Kidney (tissue), 13 donors: ENCODE measurements at regions not wholly inside any gene's neighbourhood (a gene's known extent, or its start where the extent isn't known, plus 50 kb on each side); places are given as distances from the start of the nearest gene placed in this dataset.

ENCODE experiments used
- DNase-seq, 5 donors: peaks; one replicate each; pipeline ENCODE4 v3.0.0-alpha.2; 2013 to 2020
- FAIRE-seq: peaks from 2 replicates; lab custom pipeline; 2012; peaks lifted over from hg19 to GRCh38; lab: Jason Lieb, UNC
- H3K27ac ChIP-seq, 2 donors: one replicate each; pipeline ENCODE4 v1.7.0; 2013; ENCODE audit warnings: low read depth in 2 of 2, low read length in 2 of 2, inconsistent platforms in 1 of 2
- H3K27me3 ChIP-seq: one replicate; pipeline ENCODE4 v1.7.1; 2013; ENCODE audit warnings: low read length, inconsistent platforms; ENCODE audit not compliant: control insufficient read depth, insufficient read depth
- H3K36me3 ChIP-seq, 3 donors: one replicate each; pipeline versions ENCODE4 v1.7.0 to v1.7.1; 2013; ENCODE audit warnings: low read length in 3 of 3, control low read depth in 1 of 3, inconsistent platforms in 1 of 3; ENCODE audit not compliant: insufficient read depth in 3 of 3, control insufficient read depth in 2 of 3
- H3K4me1 ChIP-seq, 3 donors: one replicate each; pipeline versions ENCODE4 v1.7.0 to v1.7.1; 2013; ENCODE audit warnings: low read length in 3 of 3, inconsistent platforms in 1 of 3, low read depth in 1 of 3; ENCODE audit not compliant: control insufficient read depth in 2 of 3, insufficient read depth in 2 of 3
- H3K4me3 ChIP-seq, 3 donors: one replicate each; pipeline versions ENCODE4 v1.7.0 to v1.8.1; 2013; ENCODE audit warnings: low read length in 3 of 3, control low read depth in 1 of 3, inconsistent platforms in 1 of 3
- H3K9ac ChIP-seq, 3 donors: one replicate each; pipeline versions ENCODE4 v1.7.0 to v1.7.1; 2013; ENCODE audit warnings: low read length in 3 of 3, control low read depth in 1 of 3, inconsistent platforms in 1 of 3
- H3K9me3 ChIP-seq, 3 donors: one replicate each; pipeline versions ENCODE4 v1.7.0 to v1.7.1; 2013; ENCODE audit warnings: low read length in 3 of 3, control low read depth in 1 of 3, inconsistent platforms in 1 of 3; ENCODE audit not compliant: control insufficient read depth in 2 of 3, insufficient read depth in 1 of 3
- CTCF ChIP-seq: IDR thresholded peaks from 3 replicates; pipeline ENCODE4 v1.5.1; 2012; ENCODE audit warnings: mild to moderate bottlenecking, moderate library complexity, borderline replicate concordance; ENCODE audit not compliant: insufficient read depth; ENCODE audit errors: extremely low read depth
- intact Hi-C: fragments of 100-400 bp; cut with DNase I; formaldehyde crosslinking; loops from one replicate; pipeline ENCODE4 v1.11.1; 2022
- donor health status: control.
- donor health status: control.
- donor health status: control.
- donor health status: control.
- donor health status: control.
- donor health status: DM: yes; HTN: yes; CAD: no.
- donor health status: Normal renal cell carcinoma (clear cell type).

GRCh38 chr7:81637534-81637933 is 132.3 kb downstream of the HGF start:
- Histone ChIP-seq H3K4me1 (no peaks in the 10 kb centered on the region), H3K27me3 (no peaks in the 10 kb centered on the region), H3K27ac (no peak overlapping the region), H3K4me3 (no peak overlapping the region), H3K9ac (no peak overlapping the region), H3K9me3 (no peaks in the 10 kb centered on the region), H3K36me3 (no peaks in the 10 kb centered on the region)
- intact Hi-C loops = no loop called here
- DNase-seq = no peak
- TF ChIP-seq CTCF = no peak
- no peak for FAIRE-seq

- Histone ChIP-seq H3K4me1 (no peaks in the 10 kb centered on the region), H3K27me3 (no peaks in the 10 kb centered on the region), H3K4me3 (no peak overlapping the region), H3K36me3 (no peaks in the 10 kb centered on the region), H3K9me3 (no peaks in the 10 kb centered on the region), H3K27ac (no peak overlapping the region), H3K9ac (no peak overlapping the region)
- FAIRE-seq (no peak), DNase-seq (no peak)
- intact Hi-C loops = no loop called here
- TF ChIP-seq CTCF = no peak
Measured at GRCh38 chr7:81632418-81632817, 137.4 kb downstream of the HGF start.

- intact Hi-C loops = no loop called here
- FAIRE-seq = no peak
- H3K36me3 ChIP-seq = no peaks in the 10 kb centered on the region
- H3K27me3 ChIP-seq = no peaks in the 10 kb centered on the region
- no peaks in the 10 kb centered on the region for H3K9me3 ChIP-seq
- H3K9ac ChIP-seq = no peak overlapping the region
- no peak overlapping the region for H3K27ac ChIP-seq
- no peak overlapping the region for H3K4me3 ChIP-seq
- TF ChIP-seq CTCF = no peak
- DNase-seq = peak in 1 of 5 donors; percentile 23
- no peaks in the 10 kb centered on the region for H3K4me1 ChIP-seq
Measured at GRCh38 chr7:81630600-81630999, 139.2 kb downstream of the HGF start.

- DNase-seq (no peak), FAIRE-seq (no peak)
- Histone ChIP-seq H3K9me3 (no peaks in the 10 kb centered on the region), H3K36me3 (no peaks in the 10 kb centered on the region), H3K27ac (no peak overlapping the region), H3K4me3 (no peak overlapping the region), H3K27me3 (no peaks in the 10 kb centered on the region), H3K4me1 (peaks cover 0 to 4% (median 0%) of the 10 kb centered on the region in 3 donors), H3K9ac (no peak overlapping the region)
- intact Hi-C loops = no loop called here
- no peak for TF ChIP-seq CTCF
Measured at GRCh38 chr7:81629702-81630101, 140.1 kb downstream of the HGF start.
